Activated CD8-positive, alpha-beta T cell treated with anti-CD3 and anti-CD28 coated beads, Interleukin-2, amount 10 ng/mL, durations not matched to agents 7 days and 5 days (primary cell): ENCODE measurements at regions not wholly inside any gene's neighbourhood (a gene's known extent, or its start where the extent isn't known, plus 50 kb on each side); places are given as distances from the start of the nearest gene placed in this dataset.
A peak's percentile ranks its signal among the peaks of the same experiment; 100 is the strongest.

Source experiments
- ATAC-seq: fragments of 150-1000 bp; cut with Tn5 transposase; one replicate; pipeline ENCODE4 v1.10.0; 2021; ENCODE audit warnings: moderate library complexity
- CTCF ChIA-PET: fragments of 350-600 bp; sonication (Branson Sonifier 250); formaldehyde crosslinking; loops from one replicate; lab custom pipeline; 2021; ENCODE audit warnings: antibody characterized with exemption; lab: Charles Lee
- POLR2A ChIA-PET: fragments of 350-600 bp; sonication (Branson Sonifier 250); formaldehyde crosslinking; loops from one replicate; lab custom pipeline; 2021; ENCODE audit warnings: antibody characterized with exemption; lab: Charles Lee
- DNase-seq: peaks from one replicate; pipeline ENCODE4 v3.0.0-alpha.2; 2020
- H3K27ac Mint-ChIP-seq: one replicate; pipeline ENCODE4 v1.8.0; 2021; ENCODE audit warnings: mild to moderate bottlenecking, mixed read lengths
- H3K27me3 Mint-ChIP-seq: one replicate; pipeline ENCODE4 v1.8.0; 2021; ENCODE audit warnings: low read depth, mixed read lengths
- H3K36me3 Mint-ChIP-seq: one replicate; pipeline ENCODE4 v1.8.0; 2021; ENCODE audit warnings: low read depth, mixed read lengths
- H3K4me1 Mint-ChIP-seq: one replicate; pipeline ENCODE4 v1.8.0; 2021; ENCODE audit warnings: low read depth, mixed read lengths
- H3K4me3 Mint-ChIP-seq: one replicate; pipeline ENCODE4 v1.8.0; 2021; ENCODE audit warnings: mild to moderate bottlenecking, mixed read lengths
- H3K9me3 Mint-ChIP-seq: one replicate; pipeline ENCODE4 v1.8.0; 2022; ENCODE audit warnings: mixed read lengths; ENCODE audit not compliant: insufficient read depth

DNA sequence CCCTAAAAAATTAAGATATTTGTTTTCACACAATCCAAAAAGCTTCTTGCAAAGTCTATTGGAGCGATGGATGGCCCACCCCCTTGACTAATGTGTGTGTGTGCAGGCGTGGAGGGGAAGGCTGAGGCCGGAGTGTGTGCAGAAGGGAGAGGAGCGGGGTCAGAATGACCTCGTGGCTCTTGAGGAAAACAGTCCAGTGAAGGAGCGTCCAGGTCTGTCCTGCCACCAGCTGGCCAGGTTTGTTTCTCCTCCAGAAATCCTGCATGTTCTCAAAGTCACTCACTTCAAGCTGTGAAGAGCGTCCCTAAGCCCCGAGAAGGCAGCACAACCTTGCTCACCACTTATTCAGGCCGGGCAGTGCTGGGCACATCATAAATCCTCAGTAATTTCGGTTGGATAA lies 69.5 kb upstream of the SSX2IP start:
- H3K4me1 Mint-ChIP-seq, result peaks cover 4% of the 10 kb centered on the region
- POLR2A ChIA-PET, result interaction anchor here (1.0 kb wide), 1 partner anchor 185 kb away, joined by 3 read pairs; the partner anchor contains the start of gene CTBS

DNA sequence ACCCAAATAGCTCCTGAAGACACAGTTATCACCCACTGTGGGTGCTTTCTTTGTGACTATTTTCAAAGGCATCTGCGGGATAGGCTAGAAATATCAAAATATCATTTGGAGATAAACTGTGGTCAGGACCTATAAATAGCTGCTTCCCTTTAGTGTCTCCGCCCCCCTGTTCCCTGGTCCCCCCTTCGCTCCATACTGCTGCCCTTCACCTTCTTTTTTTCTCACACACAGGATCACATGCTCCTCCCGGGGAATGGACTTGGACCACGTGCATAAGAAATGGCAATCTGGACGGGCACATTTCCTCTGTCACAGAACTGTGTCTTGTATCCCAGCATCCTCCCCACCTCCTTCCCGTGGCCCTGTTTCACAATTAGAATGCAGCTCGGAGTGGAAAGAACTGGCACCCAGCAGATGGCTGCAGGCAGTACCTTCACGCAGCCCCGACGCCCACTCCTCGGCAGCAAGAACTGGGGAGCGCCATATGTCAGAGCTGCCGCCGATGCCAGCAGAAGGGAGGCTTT lies 68.8 kb upstream of the SSX2IP start:
- ATAC-seq (no peak), DNase-seq (no peak)
- H3K36me3 Mint-ChIP-seq, result no peaks in the 10 kb centered on the region
- H3K27me3 Mint-ChIP-seq, result peaks cover 10% of the 10 kb centered on the region
- H3K4me3 Mint-ChIP-seq, result no peak overlapping the region
- H3K9me3 Mint-ChIP-seq, result no peaks in the 10 kb centered on the region
- H3K27ac Mint-ChIP-seq, result no peak overlapping the region
- ChIA-PET CTCF (interaction anchor here (0.7 to 6.7 kb wide), 7 partner anchors 13 to 325 kb away, joined by 3 to 32 read pairs (median 5); no protein-coding TSS in a partner anchor), POLR2A (interaction anchor here (1.0 kb wide), 1 partner anchor 185 kb away, joined by 3 read pairs; the partner anchor contains the start of gene CTBS)
- H3K4me1 Mint-ChIP-seq, result peaks cover 4% of the 10 kb centered on the region

More for the DNA sequence above, 69.5 kb upstream of the SSX2IP start:
- no peak overlapping the region for H3K27ac Mint-ChIP-seq
- no peak overlapping the region for H3K4me3 Mint-ChIP-seq
- DNase-seq (no peak), ATAC-seq (no peak)
- no peaks in the 10 kb centered on the region for H3K36me3 Mint-ChIP-seq
- CTCF ChIA-PET, result interaction anchor here (0.9 to 6.7 kb wide), 7 partner anchors 12 to 326 kb away, joined by 3 to 32 read pairs (median 5); no protein-coding TSS in a partner anchor
- no peaks in the 10 kb centered on the region for H3K9me3 Mint-ChIP-seq
- peaks cover 10% of the 10 kb centered on the region for H3K27me3 Mint-ChIP-seq

GRCh38 chr1:84758476-84758875 lies 68.2 kb upstream of the SSX2IP start:
- ATAC-seq (no peak), DNase-seq (no peak)
- Mint-ChIP-seq H3K27me3 (peaks cover 10% of the 10 kb centered on the region), H3K4me1 (peaks cover 5% of the 10 kb centered on the region), H3K36me3 (no peaks in the 10 kb centered on the region), H3K27ac (no peak overlapping the region), H3K9me3 (no peaks in the 10 kb centered on the region), H3K4me3 (no peak overlapping the region)
- POLR2A ChIA-PET, result no interaction called here
- CTCF ChIA-PET, result interaction anchor here (0.7 to 6.7 kb wide), 3 partner anchors 14 to 177 kb away, joined by 3 to 32 read pairs (median 6); no protein-coding TSS in a partner anchor

DNA sequence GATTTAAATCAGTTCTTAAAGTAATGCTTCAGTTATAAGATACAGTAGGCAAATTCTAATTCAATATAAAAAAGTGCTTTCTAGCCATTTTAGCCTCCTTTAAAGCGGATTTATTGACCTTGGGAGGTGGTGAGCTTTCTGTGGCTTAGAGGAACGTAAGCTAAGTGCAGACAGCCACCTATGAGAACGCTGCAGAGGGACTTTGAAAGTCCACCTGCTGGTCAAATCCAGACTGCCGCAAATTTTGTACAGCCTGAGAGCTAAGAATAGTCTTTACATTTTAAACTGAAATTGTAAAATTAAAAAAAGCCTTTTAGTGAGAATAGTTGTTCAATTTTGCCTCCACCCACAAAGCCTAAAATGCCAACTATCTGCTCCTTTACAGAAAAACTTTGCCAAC lies 67.0 kb upstream of the SSX2IP start:
- Mint-ChIP-seq H3K36me3 (no peaks in the 10 kb centered on the region), H3K27ac (no peak overlapping the region), H3K9me3 (no peaks in the 10 kb centered on the region), H3K27me3 (peaks cover 10% of the 10 kb centered on the region), H3K4me1 (peaks cover 8% of the 10 kb centered on the region), H3K4me3 (no peak overlapping the region)
- ChIA-PET CTCF (interaction anchor here (0.9 to 6.7 kb wide), 2 partner anchors 15 to 178 kb away, joined by 3 to 32 read pairs; no protein-coding TSS in a partner anchor), POLR2A (no interaction called here)
- ATAC-seq (no peak), DNase-seq (no peak)

GRCh38 chr1:84756455-84757082 lies 66.3 kb upstream of the SSX2IP start:
- H3K4me3 Mint-ChIP-seq, result no peak overlapping the region
- H3K27ac Mint-ChIP-seq, result no peak overlapping the region
- no peak for DNase-seq
- H3K4me1 Mint-ChIP-seq, result peaks cover 8% of the 10 kb centered on the region
- no peak for ATAC-seq
- H3K36me3 Mint-ChIP-seq, result no peaks in the 10 kb centered on the region
- ChIA-PET CTCF (interaction anchor here (0.9 to 6.7 kb wide), 2 partner anchors 16 to 178 kb away, joined by 3 to 32 read pairs; no protein-coding TSS in a partner anchor), POLR2A (no interaction called here)
- peaks cover 7% of the 10 kb centered on the region for H3K27me3 Mint-ChIP-seq
- H3K9me3 Mint-ChIP-seq, result no peaks in the 10 kb centered on the region

- Mint-ChIP-seq H3K9me3 (no peaks in the 10 kb centered on the region), H3K4me1 (peaks cover 8% of the 10 kb centered on the region), H3K27ac (no peak overlapping the region), H3K36me3 (no peaks in the 10 kb centered on the region), H3K4me3 (no peak overlapping the region), H3K27me3 (peaks cover 8% of the 10 kb centered on the region)
- DNase-seq (no peak), ATAC-seq (no peak)
- ChIA-PET POLR2A (no interaction called here), CTCF (interaction anchor here (1.0 to 6.7 kb wide), 3 partner anchors 12 to 314 kb away, joined by 3 to 36 read pairs (median 32); no protein-coding TSS in a partner anchor)
Observed at GRCh38 chr1:84756001-84756400, 65.7 kb upstream of the SSX2IP start.

- CTCF ChIA-PET, result interaction anchor here (1.0 to 6.7 kb wide), 5 partner anchors 12 to 318 kb away, joined by 3 to 36 read pairs (median 7); no protein-coding TSS in a partner anchor
- no peak overlapping the region for H3K4me3 Mint-ChIP-seq
- no peaks in the 10 kb centered on the region for H3K9me3 Mint-ChIP-seq
- POLR2A ChIA-PET, result no interaction called here
- no peak overlapping the region for H3K27ac Mint-ChIP-seq
- ATAC-seq (no peak), DNase-seq (no peak)
- H3K4me1 Mint-ChIP-seq, result peaks cover 8% of the 10 kb centered on the region
- no peaks in the 10 kb centered on the region for H3K36me3 Mint-ChIP-seq
- peaks cover 16% of the 10 kb centered on the region for H3K27me3 Mint-ChIP-seq
Observed at GRCh38 chr1:84755216-84755615, 65.0 kb upstream of the SSX2IP start.

DNA sequence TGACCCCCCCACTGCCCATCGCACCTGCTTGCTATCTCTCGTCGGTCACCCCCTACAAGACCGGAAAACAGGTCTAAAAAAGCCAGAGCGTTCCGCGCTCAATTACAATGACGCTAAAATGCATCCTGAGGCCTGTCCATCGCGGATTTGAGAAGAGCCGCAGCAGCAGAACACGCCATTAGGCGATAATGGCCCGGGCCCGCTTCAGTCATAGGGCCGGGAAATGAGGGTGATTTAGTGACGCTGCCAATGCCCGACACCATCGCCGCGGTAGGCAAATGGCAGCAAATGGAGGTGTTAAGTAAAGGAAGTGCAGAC lies 64.1 kb upstream of the SSX2IP start:
- Mint-ChIP-seq H3K4me3 (no peak overlapping the region), H3K36me3 (no peaks in the 10 kb centered on the region), H3K4me1 (peaks cover 8% of the 10 kb centered on the region), H3K27ac (no peak overlapping the region), H3K9me3 (no peaks in the 10 kb centered on the region), H3K27me3 (peaks cover 22% of the 10 kb centered on the region)
- ChIA-PET POLR2A (no interaction called here), CTCF (interaction anchor here (0.7 to 3.7 kb wide), 26 partner anchors 7 to 846 kb away, joined by 3 to 36 read pairs (median 4); partner anchors contain the start of genes GNG5, SAMD13 and SPATA1)
- ATAC-seq (no peak), DNase-seq (no peak)

DNA sequence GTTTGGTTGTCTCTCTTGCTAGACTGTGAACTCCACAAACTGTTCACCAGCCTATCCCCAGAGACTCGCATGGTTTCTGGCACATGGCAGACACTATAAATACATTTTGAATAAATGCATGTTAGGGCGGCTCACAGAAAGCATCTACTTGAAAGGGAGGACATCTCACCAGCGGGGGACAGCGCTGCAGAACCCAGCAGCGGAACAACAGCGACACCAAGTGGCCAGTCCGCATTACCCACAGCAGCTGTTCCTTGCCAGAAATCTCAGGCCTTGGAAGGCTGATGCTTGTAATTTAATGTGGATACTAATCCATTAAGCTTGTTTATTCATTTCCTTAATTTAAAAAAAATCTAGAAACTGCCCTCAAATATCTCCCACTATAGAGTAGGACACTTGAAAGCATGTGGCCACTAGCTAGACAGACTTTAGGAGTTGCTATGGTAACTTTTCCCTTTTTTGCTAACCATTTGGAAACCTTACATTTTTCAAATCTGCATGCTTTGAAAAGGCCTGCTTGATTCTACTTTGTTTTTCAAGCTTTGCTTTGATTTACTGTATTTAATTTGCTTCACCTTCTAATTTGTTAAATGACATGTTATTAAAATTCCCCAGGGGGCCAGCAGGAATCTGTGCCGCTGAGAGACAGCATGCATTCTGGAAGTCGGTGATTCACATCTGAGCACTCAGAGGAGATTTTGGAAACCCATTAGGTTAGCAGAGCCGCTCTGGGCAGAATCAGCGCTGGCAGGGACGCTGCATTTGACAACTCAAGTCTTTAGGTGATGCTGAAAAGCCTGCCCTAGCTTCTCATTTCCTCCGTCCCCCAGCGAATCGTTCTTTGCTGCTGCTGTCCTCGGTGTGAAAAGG lies 63.5 kb upstream of the SSX2IP start:
- CTCF ChIA-PET, result interaction anchor here (0.6 to 3.7 kb wide), 46 partner anchors 8 to 845 kb away, joined by 3 to 36 read pairs (median 3); partner anchors contain the start of genes GNG5, SAMD13 and SPATA1
- POLR2A ChIA-PET, result no interaction called here
- H3K27ac Mint-ChIP-seq, result no peak overlapping the region
- H3K4me1 Mint-ChIP-seq, result peaks cover 5% of the 10 kb centered on the region
- peaks cover 24% of the 10 kb centered on the region for H3K27me3 Mint-ChIP-seq
- H3K36me3 Mint-ChIP-seq, result no peaks in the 10 kb centered on the region
- no peaks in the 10 kb centered on the region for H3K9me3 Mint-ChIP-seq
- ATAC-seq, result peak; percentile 92
- peak; percentile 80 for DNase-seq
- H3K4me3 Mint-ChIP-seq, result no peak overlapping the region

GRCh38 chr1:84750110-84750730 lies 60.0 kb upstream of the SSX2IP start:
- no peak overlapping the region for H3K27ac Mint-ChIP-seq
- CTCF ChIA-PET, result interaction anchor here (1.2 to 1.3 kb wide), 3 partner anchors 308 to 606 kb away, joined by 3 to 5 read pairs (median 3); partner anchors contain the start of gene PRKACB
- no peak for ATAC-seq
- H3K4me1 Mint-ChIP-seq, result peaks cover 5% of the 10 kb centered on the region
- H3K9me3 Mint-ChIP-seq, result no peaks in the 10 kb centered on the region
- POLR2A ChIA-PET, result interaction anchor here (0.7 kb wide), 1 partner anchor 107 kb away, joined by 5 read pairs; no protein-coding TSS in a partner anchor
- H3K36me3 Mint-ChIP-seq, result no peaks in the 10 kb centered on the region
- H3K4me3 Mint-ChIP-seq, result no peak overlapping the region
- no peak for DNase-seq
- peaks cover 27% of the 10 kb centered on the region for H3K27me3 Mint-ChIP-seq

DNA sequence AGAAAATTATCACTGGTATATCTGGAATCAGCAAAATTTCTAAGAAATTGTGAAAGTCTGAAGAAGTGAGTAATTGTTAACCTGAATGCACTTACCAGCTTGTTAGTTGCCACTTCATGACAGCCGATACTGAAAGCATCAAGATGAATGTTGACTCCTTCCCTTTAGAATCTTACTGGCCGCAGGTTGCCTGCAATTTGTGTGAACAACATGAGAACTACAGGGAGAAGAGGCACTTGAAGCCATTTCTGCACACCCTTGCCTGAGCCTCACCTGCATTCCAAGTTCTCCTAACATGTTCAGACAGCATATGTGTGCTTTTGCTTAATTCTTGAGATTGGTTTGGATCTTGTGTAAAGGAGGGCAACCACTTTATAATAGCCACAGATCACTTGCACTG lies 59.2 kb upstream of the SSX2IP start:
- no peak overlapping the region for H3K4me3 Mint-ChIP-seq
- ATAC-seq, result no peak
- peaks cover 5% of the 10 kb centered on the region for H3K4me1 Mint-ChIP-seq
- POLR2A ChIA-PET, result interaction anchor here (0.7 kb wide), 1 partner anchor 108 kb away, joined by 5 read pairs; no protein-coding TSS in a partner anchor
- no peak for DNase-seq
- no peaks in the 10 kb centered on the region for H3K9me3 Mint-ChIP-seq
- H3K27me3 Mint-ChIP-seq, result peaks cover 27% of the 10 kb centered on the region
- H3K36me3 Mint-ChIP-seq, result no peaks in the 10 kb centered on the region
- CTCF ChIA-PET, result interaction anchor here (1.2 to 1.3 kb wide), 2 partner anchors 316 to 605 kb away, joined by 3 to 5 read pairs; partner anchors contain the start of gene PRKACB
- H3K27ac Mint-ChIP-seq, result no peak overlapping the region
